Pancreas (tissue), 10 donors: ENCODE measurements at regions not wholly inside any gene's neighbourhood (a gene's known extent, or its start where the extent isn't known, plus 50 kb on each side); places are given as distances from the start of the nearest gene placed in this dataset.
"Not testable (repeated sequence)": the region's sequence is repeated elsewhere in the genome, so short reads cannot be mapped to it uniquely, and the experiment has no call there.

ENCODE experiments used
- ATAC-seq, 4 donors: fragments of 200-7000 bp; cut with Tn5 transposase; one replicate each; pipeline versions ENCODE4 v1.8.0 to v1.9.1; 2020; ENCODE audit warnings: mild to moderate bottlenecking in 4 of 4, moderate library complexity in 4 of 4
- DNase-seq, 6 donors: peaks; one replicate each; pipeline ENCODE4 v3.0.0-alpha.2; 2020
- FAIRE-seq: peaks from 2 replicates; lab custom pipeline; 2012; peaks lifted over from hg19 to GRCh38; lab: Jason Lieb, UNC
- H3K27ac ChIP-seq, 4 donors: fragments of 200-600 bp; sonication (generic); 1 replicate in 3 of 4; 2 replicates in 1 of 4; pipeline versions ENCODE4 v1.5.0 to v1.8.0; 2020
- H3K27me3 ChIP-seq, 4 donors: fragments of 200-600 bp; one replicate each; pipeline ENCODE4 v1.8.0; 2021
- H3K36me3 ChIP-seq, 3 donors: fragments of 200-600 bp; sonication (generic) in 1 of 3; one replicate each; pipeline versions ENCODE4 v1.5.0 to v1.8.0; 2020 to 2021
- H3K4me1 ChIP-seq, 3 donors: fragments of 200-600 bp; one replicate each; pipeline ENCODE4 v1.8.0; 2021
- H3K4me3 ChIP-seq, 4 donors: fragments of 200-600 bp; sonication (generic) in 2 of 4; one replicate each; pipeline versions ENCODE4 v1.5.0 to v1.8.0; 2020 to 2021
- H3K9me3 ChIP-seq, 4 donors: fragments of 200-600 bp; one replicate each; pipeline ENCODE4 v1.8.0; 2021
- whole genome bisulfite sequencing, 2 donors: extraction: QIAGEN DNeasy Blood & Tissue Kit; methylation state at CpG; one replicate each; pipeline ENCODE4 v1.1.7; 2013; 5-methylcytosine and 5-hydroxymethylcytosine counted together
- intact Hi-C, 3 donors: fragments of 100-400 bp; cut with DNase I; formaldehyde crosslinking; loops; one replicate each; pipeline versions ENCODE4 v1.11.1 to v1.14.2; 2022
- TF ChIP-seq, protein P1 (sequence below), 4 donors: fragments of 200-600 bp; sonication (generic) in 3 of 4; IDR thresholded peaks; one replicate each; pipeline versions ENCODE4 v1.5.0 to v1.8.0; 2021; ENCODE audit warnings: antibody characterized with exemption in 4 of 4
- donor health status: healthy with polysubstance abuse.
- donor health status: DM: no; HTN: no; CAD: no; lungs with moderate emphysema.
- donor health status: DM: no; HTN: no; CAD: no.
- donor health status: control.
- donor health status: control.
- donor health status: Bipolar disorder and iron deficiency.
- donor health status: DM: yes; HTN: yes; CAD: no.
- donor health status: DM: no; HTN: no; CAD: no.
- donor health status: DM: no; HTN: no; CAD: no.
- donor health status: DM: yes; HTN: yes; CAD: no.

- DNase-seq (no peak), ATAC-seq (no peak), FAIRE-seq (no peak)
- Histone ChIP-seq H3K36me3 (no peaks in the 10 kb centered on the region), H3K4me1 (no peaks in the 10 kb centered on the region), H3K27me3 (no peaks in the 10 kb centered on the region), H3K9me3 (no peaks in the 10 kb centered on the region), H3K27ac (no peak overlapping the region), H3K4me3 (no peak overlapping the region)
- TF ChIP-seq, protein P1, sequence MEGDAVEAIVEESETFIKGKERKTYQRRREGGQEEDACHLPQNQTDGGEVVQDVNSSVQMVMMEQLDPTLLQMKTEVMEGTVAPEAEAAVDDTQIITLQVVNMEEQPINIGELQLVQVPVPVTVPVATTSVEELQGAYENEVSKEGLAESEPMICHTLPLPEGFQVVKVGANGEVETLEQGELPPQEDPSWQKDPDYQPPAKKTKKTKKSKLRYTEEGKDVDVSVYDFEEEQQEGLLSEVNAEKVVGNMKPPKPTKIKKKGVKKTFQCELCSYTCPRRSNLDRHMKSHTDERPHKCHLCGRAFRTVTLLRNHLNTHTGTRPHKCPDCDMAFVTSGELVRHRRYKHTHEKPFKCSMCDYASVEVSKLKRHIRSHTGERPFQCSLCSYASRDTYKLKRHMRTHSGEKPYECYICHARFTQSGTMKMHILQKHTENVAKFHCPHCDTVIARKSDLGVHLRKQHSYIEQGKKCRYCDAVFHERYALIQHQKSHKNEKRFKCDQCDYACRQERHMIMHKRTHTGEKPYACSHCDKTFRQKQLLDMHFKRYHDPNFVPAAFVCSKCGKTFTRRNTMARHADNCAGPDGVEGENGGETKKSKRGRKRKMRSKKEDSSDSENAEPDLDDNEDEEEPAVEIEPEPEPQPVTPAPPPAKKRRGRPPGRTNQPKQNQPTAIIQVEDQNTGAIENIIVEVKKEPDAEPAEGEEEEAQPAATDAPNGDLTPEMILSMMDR (IDR thresholded peaks at IDR 0.05) = no peak
- intact Hi-C loops = no loop called here
- 72 to 83% methylated on average over 2 of the region's 2 CpGs for WGBS, 2 donors
Measured at GRCh38 chr3:95522449-95522848, 1291.9 kb upstream of the EPHA6 start.

DNA sequence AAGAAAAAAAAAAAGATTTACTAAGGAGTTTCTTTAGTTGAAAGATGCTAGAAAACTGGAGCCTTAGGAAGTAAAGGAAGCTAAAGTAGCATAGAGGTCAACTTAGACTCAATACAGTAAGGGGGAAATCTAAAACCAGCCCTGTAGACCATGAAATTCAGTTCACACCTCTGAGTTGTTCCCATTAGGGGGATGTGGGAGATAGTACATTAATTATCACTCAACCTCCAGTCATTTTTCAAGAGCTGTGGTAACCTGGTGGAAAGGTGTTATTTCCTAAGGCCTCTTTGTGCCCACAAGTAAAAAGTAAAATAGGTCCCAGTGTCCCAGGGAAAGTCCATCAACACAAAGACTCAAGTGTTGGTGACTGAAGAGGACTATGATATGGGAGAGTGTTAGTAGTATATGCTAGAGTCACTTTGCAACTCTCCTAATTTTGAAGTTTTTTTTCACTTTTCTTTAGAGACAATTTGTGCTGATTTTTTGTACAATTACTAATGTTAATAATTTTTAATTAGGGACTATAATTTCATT lies 1274.4 kb upstream of the EPHA6 start:
- H3K9me3 ChIP-seq = no peaks in the 10 kb centered on the region
- H3K36me3 ChIP-seq = no peaks in the 10 kb centered on the region
- no peak overlapping the region for H3K4me3 ChIP-seq
- TF ChIP-seq, protein P1 (IDR thresholded peaks at IDR 0.05) = no peak
- FAIRE-seq = peak; percentile 9
- peaks cover 0 to 1% (median 0%) of the 10 kb centered on the region in 4 donors for H3K27me3 ChIP-seq
- no peak for DNase-seq
- no peaks in the 10 kb centered on the region for H3K4me1 ChIP-seq
- ATAC-seq = no peak
- intact Hi-C loops = no loop called here
- no peak overlapping the region for H3K27ac ChIP-seq

DNA sequence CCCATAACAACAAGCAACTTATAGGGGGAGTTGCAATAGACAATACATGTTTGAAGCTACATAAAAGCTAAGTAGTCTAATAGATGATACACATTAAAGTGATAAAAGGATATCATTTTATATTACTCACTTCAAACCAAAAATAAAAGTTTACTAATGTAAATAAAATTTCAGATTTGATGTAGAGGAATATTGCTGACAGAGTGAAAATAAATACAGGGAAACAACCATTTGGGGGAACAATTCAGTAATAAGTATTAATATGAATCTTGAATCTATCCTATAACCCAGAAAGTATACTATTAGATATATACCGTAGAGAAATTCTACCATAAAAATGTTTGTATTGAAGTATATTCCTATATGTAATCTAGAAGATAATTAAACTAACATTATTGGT lies 1248.9 kb upstream of the EPHA6 start:
- DNase-seq (no peak), ATAC-seq (no peak), FAIRE-seq (no peak)
- H3K27ac ChIP-seq = no peak overlapping the region
- no peaks in the 10 kb centered on the region for H3K36me3 ChIP-seq
- intact Hi-C loops = no loop called here
- H3K4me1 ChIP-seq = no peaks in the 10 kb centered on the region
- no peak overlapping the region for H3K4me3 ChIP-seq
- H3K9me3 ChIP-seq = no peaks in the 10 kb centered on the region
- H3K27me3 ChIP-seq = no peaks in the 10 kb centered on the region
- TF ChIP-seq, protein P1 (IDR thresholded peaks at IDR 0.05) = no peak
- 83 to 85% methylated on average over 1 of the region's 1 CpG for WGBS, 2 donors

GRCh38 chr3:95567346-95567745 lies 1247.0 kb upstream of the EPHA6 start:
- DNase-seq (peak in 1 of 6 donors; percentile 14), FAIRE-seq (no peak), ATAC-seq (no peak)
- Histone ChIP-seq H3K9me3 (no peaks in the 10 kb centered on the region), H3K4me1 (no peaks in the 10 kb centered on the region), H3K27me3 (no peaks in the 10 kb centered on the region), H3K27ac (no peak overlapping the region), H3K36me3 (no peaks in the 10 kb centered on the region), H3K4me3 (no peak overlapping the region)
- TF ChIP-seq, protein P1 (IDR thresholded peaks at IDR 0.05) = no peak
- 54 to 86% methylated on average over 3 of the region's 3 CpGs for WGBS, 2 donors
- intact Hi-C loops = no loop called here

- H3K4me1 ChIP-seq = no peaks in the 10 kb centered on the region
- DNase-seq (no peak), FAIRE-seq (no peak), ATAC-seq (no peak)
- H3K27ac ChIP-seq = no peak overlapping the region
- H3K4me3 ChIP-seq = no peak overlapping the region
- no peaks in the 10 kb centered on the region for H3K9me3 ChIP-seq
- H3K27me3 ChIP-seq = no peaks in the 10 kb centered on the region
- WGBS, 2 donors = 60 to 83% methylated on average over 2 of the region's 2 CpGs
- no peaks in the 10 kb centered on the region for H3K36me3 ChIP-seq
- intact Hi-C loops = no loop called here
- TF ChIP-seq, protein P1 (IDR thresholded peaks at IDR 0.05) = no peak
Measured at GRCh38 chr3:95586754-95587153, 1227.6 kb upstream of the EPHA6 start.

GRCh38 chr3:95587641-95588040 lies 1226.8 kb upstream of the EPHA6 start:
- H3K27ac ChIP-seq, intact Hi-C loops, ATAC-seq, FAIRE-seq, H3K4me3 ChIP-seq, H3K4me1 ChIP-seq, H3K36me3 ChIP-seq, H3K9me3 ChIP-seq, H3K27me3 ChIP-seq: not testable (repeated sequence)
- peak in 1 of 6 donors; percentile 18 for DNase-seq
- 77% methylated on average over 8 of the region's 8 CpGs for WGBS, 2 donors
